Colonic mucosa (tissue), 4 donors: ENCODE measurements at regions not wholly inside any gene's neighbourhood (a gene's known extent, or its start where the extent isn't known, plus 50 kb on each side); places are given as distances from the start of the nearest gene placed in this dataset.

Source experiments
- DNase-seq: peaks from one replicate; pipeline ENCODE4 v3.0.0-alpha.2; 2020
- H3K27ac ChIP-seq: fragments of 200-600 bp; one replicate; pipeline ENCODE4 v1.8.0; 2021
- H3K27me3 ChIP-seq: fragments of 200-600 bp; one replicate; pipeline ENCODE4 v1.8.0; 2021
- H3K36me3 ChIP-seq: fragments of 200-600 bp; one replicate; pipeline ENCODE4 v1.8.0; 2021
- H3K4me1 ChIP-seq: fragments of 200-600 bp; one replicate; pipeline ENCODE4 v1.8.0; 2021; ENCODE audit warnings: mild to moderate bottlenecking
- H3K4me3 ChIP-seq: fragments of 200-600 bp; one replicate; pipeline ENCODE4 v1.8.0; 2021
- H3K9ac ChIP-seq, 2 donors: one replicate each; pipeline ENCODE4 v1.7.0; 2013; ENCODE audit warnings: control low read depth in 2 of 2, low read depth in 2 of 2, low read length in 2 of 2
- H3K9me3 ChIP-seq: fragments of 200-600 bp; one replicate; pipeline ENCODE4 v1.8.0; 2021
- CTCF ChIP-seq: fragments of 200-600 bp; IDR thresholded peaks from one replicate; pipeline ENCODE4 v1.8.0; 2022; ENCODE audit warnings: antibody characterized with exemption, mild to moderate bottlenecking
- intact Hi-C: fragments of 100-400 bp; cut with DNase I; formaldehyde crosslinking; loops from one replicate; pipeline ENCODE4 v1.14.1; 2022
- donor health status: healthy.
- donor health status: DM: no; HTN: no; CAD: no.
- donor health status: DM: no; HTN: no; CAD: no.

- TF ChIP-seq CTCF, result no peak
- DNase-seq, result no peak
- no peaks in the 10 kb centered on the region for H3K27me3 ChIP-seq
These were observed 85.7 kb upstream of the STK17B start for GRCh38 chr2:196257086-196257485.

GRCh38 chr2:196258407-196258806 lies 87.0 kb upstream of the STK17B start:
- no peak for TF ChIP-seq CTCF
- Histone ChIP-seq H3K27me3 (no peaks in the 10 kb centered on the region), H3K9me3 (no peaks in the 10 kb centered on the region), H3K4me3 (no peak overlapping the region), H3K4me1 (no peaks in the 10 kb centered on the region), H3K27ac (no peak overlapping the region), H3K9ac (no peak overlapping the region), H3K36me3 (no peaks in the 10 kb centered on the region)
- intact Hi-C loops, result no loop called here
- DNase-seq, result no peak

More at GRCh38 chr2:196257086-196257485, 85.7 kb upstream of the STK17B start:
- H3K27ac ChIP-seq, result no peak overlapping the region
- no peaks in the 10 kb centered on the region for H3K9me3 ChIP-seq
- H3K4me3 ChIP-seq, result no peak overlapping the region
- intact Hi-C loops, result no loop called here
- no peak overlapping the region for H3K9ac ChIP-seq
- H3K4me1 ChIP-seq, result no peaks in the 10 kb centered on the region
- H3K36me3 ChIP-seq, result no peaks in the 10 kb centered on the region

GRCh38 chr2:196259507-196260481 lies 88.4 kb upstream of the STK17B start:
- H3K36me3 ChIP-seq, result no peaks in the 10 kb centered on the region
- no peak overlapping the region for H3K27ac ChIP-seq
- H3K9me3 ChIP-seq, result no peaks in the 10 kb centered on the region
- no peaks in the 10 kb centered on the region for H3K27me3 ChIP-seq
- TF ChIP-seq CTCF, result no peak
- intact Hi-C loops, result no loop called here
- H3K4me3 ChIP-seq, result no peak overlapping the region
- H3K4me1 ChIP-seq, result no peaks in the 10 kb centered on the region
- DNase-seq, result no peak
- H3K9ac ChIP-seq, result no peak overlapping the region

- intact Hi-C loops, result no loop called here
These were observed 89.2 kb upstream of the STK17B start for GRCh38 chr2:196260546-196260945.

GRCh38 chr2:196262606-196263005 lies 91.2 kb upstream of the STK17B start:
- no peak overlapping the region for H3K4me3 ChIP-seq
- H3K27ac ChIP-seq, result peak overlapping the region; percentile 26
- intact Hi-C loops, result no loop called here

More at GRCh38 chr2:196260546-196260945, 89.2 kb upstream of the STK17B start:
- H3K9ac ChIP-seq, result no peak overlapping the region
- H3K27ac ChIP-seq, result no peak overlapping the region
- H3K27me3 ChIP-seq, result no peaks in the 10 kb centered on the region
- no peak for DNase-seq
- no peak for TF ChIP-seq CTCF
- no peaks in the 10 kb centered on the region for H3K9me3 ChIP-seq
- no peak overlapping the region for H3K4me3 ChIP-seq
- H3K36me3 ChIP-seq, result no peaks in the 10 kb centered on the region
- no peaks in the 10 kb centered on the region for H3K4me1 ChIP-seq

More at GRCh38 chr2:196262606-196263005, 91.2 kb upstream of the STK17B start:
- Histone ChIP-seq H3K9me3 (no peaks in the 10 kb centered on the region), H3K9ac (no peak overlapping the region), H3K4me1 (no peaks in the 10 kb centered on the region), H3K27me3 (no peaks in the 10 kb centered on the region), H3K36me3 (no peaks in the 10 kb centered on the region)
- DNase-seq, result no peak
- TF ChIP-seq CTCF, result no peak
